Vagina (tissue), 2 donors: ENCODE measurements at regions not wholly inside any gene's neighbourhood (a gene's known extent, or its start where the extent isn't known, plus 50 kb on each side); places are given as distances from the start of the nearest gene placed in this dataset.

Experiments
- DNase-seq, 2 donors: peaks; one replicate each; pipeline ENCODE4 v3.0.0-alpha.2; 2017; ENCODE audit errors: extremely low spot score in 2 of 2
- H3K27ac ChIP-seq: fragments of 200-600 bp; sonication (generic); one replicate; pipeline ENCODE4 v1.5.1; 2019
- H3K27me3 ChIP-seq: fragments of 200-600 bp; sonication (generic); one replicate; pipeline ENCODE4 v1.5.1; 2019
- H3K36me3 ChIP-seq, 2 donors: fragments of 200-600 bp; sonication (generic); one replicate each; pipeline ENCODE4 v1.5.1; 2017 to 2019
- H3K4me1 ChIP-seq: fragments of 200-600 bp; sonication (generic); one replicate; pipeline ENCODE4 v1.5.1; 2019
- H3K4me3 ChIP-seq, 2 donors: fragments of 200-600 bp; sonication (generic); 1 replicate in 1 of 2; 2 replicates in 1 of 2; pipeline ENCODE4 v1.5.1; 2016 to 2019
- H3K9me3 ChIP-seq: fragments of 200-600 bp; sonication (generic); one replicate; pipeline ENCODE4 v1.5.1; 2019
- POLR2A ChIP-seq, 2 donors: fragments of 450-650 bp; IDR thresholded peaks; one replicate each; pipeline ENCODE4 v1.6.1; 2017; ENCODE audit warnings: antibody characterized with exemption in 2 of 2, mild to moderate bottlenecking in 2 of 2, moderate library complexity in 2 of 2
- POLR2AphosphoS5 ChIP-seq, 2 donors: sonication (generic); formaldehyde crosslinking; IDR thresholded peaks; one replicate each; pipeline ENCODE4 v1.9.0; 2017; ENCODE audit warnings: antibody characterized with exemption in 2 of 2, mild to moderate bottlenecking in 2 of 2, low read depth in 1 of 2; ENCODE audit not compliant: insufficient read depth in 1 of 2
- intact Hi-C: fragments of 100-400 bp; cut with DNase I; formaldehyde crosslinking; loops from one replicate; pipeline ENCODE4 v1.15.1; 2023
- TF ChIP-seq, protein P1 (sequence below), 3 experiments: fragments of 450-650 bp in 2 of 3; fragments of 200-600 bp in 1 of 3; sonication (generic) in 1 of 3; IDR thresholded peaks; one replicate each; pipeline ENCODE4 v1.5.1; 2017 to 2019; ENCODE audit warnings: antibody characterized with exemption in 3 of 3, mild to moderate bottlenecking in 2 of 3, moderate library complexity in 2 of 3

DNA sequence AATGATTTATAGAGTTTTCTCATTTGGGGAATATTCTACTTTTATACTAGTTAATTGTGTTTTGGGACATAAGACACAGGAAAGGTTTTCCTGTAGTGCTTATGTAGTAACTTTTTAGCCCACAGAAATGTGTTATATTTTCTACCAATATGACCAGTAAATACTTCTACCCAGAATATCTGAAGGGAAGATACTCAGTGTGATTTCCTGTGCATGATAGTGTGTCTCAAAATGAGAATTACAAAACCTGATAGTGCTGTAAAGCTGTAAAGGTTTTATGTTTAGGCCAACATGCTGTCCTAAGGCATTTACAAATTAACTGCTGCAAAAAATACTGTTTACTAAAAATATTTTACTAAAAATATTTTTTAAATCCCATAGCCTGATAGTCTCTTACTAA, 126.8 kb downstream of the RXFP2 start:
- intact Hi-C loops: no loop called here
- Histone ChIP-seq H3K27me3 (no peaks in the 10 kb centered on the region), H3K36me3 (no peaks in the 10 kb centered on the region), H3K27ac (no peak overlapping the region), H3K4me3 (no peak overlapping the region), H3K9me3 (no peaks in the 10 kb centered on the region), H3K4me1 (no peaks in the 10 kb centered on the region)
- TF ChIP-seq, protein P1, sequence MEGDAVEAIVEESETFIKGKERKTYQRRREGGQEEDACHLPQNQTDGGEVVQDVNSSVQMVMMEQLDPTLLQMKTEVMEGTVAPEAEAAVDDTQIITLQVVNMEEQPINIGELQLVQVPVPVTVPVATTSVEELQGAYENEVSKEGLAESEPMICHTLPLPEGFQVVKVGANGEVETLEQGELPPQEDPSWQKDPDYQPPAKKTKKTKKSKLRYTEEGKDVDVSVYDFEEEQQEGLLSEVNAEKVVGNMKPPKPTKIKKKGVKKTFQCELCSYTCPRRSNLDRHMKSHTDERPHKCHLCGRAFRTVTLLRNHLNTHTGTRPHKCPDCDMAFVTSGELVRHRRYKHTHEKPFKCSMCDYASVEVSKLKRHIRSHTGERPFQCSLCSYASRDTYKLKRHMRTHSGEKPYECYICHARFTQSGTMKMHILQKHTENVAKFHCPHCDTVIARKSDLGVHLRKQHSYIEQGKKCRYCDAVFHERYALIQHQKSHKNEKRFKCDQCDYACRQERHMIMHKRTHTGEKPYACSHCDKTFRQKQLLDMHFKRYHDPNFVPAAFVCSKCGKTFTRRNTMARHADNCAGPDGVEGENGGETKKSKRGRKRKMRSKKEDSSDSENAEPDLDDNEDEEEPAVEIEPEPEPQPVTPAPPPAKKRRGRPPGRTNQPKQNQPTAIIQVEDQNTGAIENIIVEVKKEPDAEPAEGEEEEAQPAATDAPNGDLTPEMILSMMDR (IDR thresholded peaks at IDR 0.05): no peak
- TF ChIP-seq POLR2AphosphoS5 (IDR thresholded peaks at IDR 0.05; ENCODE audit: insufficient read depth in 1 of 2, low read depth in 1 of 2): no peak
- TF ChIP-seq POLR2A (IDR thresholded peaks at IDR 0.05): no peak
- no peak for DNase-seq

DNA sequence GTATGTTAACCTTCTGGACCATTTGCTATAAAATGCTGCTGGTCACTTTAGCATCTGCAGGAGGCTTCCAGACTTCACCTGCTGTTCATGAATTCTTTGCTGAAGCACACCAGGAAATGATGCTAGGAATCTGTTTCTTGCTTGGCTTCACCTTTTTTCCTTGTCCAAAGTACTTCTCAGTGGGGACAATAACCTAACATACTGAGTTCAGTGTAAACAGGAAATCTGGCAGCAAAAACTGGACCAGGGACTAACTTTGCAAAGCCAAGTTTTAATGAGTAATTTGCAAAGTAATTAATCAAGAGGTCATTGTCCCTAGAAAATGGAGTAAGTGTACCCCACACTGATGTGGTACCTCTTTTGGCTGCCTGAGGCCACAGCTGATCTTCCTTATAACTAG, 128.4 kb downstream of the RXFP2 start:
- no peak overlapping the region for H3K27ac ChIP-seq
- H3K4me1 ChIP-seq: no peaks in the 10 kb centered on the region
- H3K27me3 ChIP-seq: no peaks in the 10 kb centered on the region
- H3K9me3 ChIP-seq: no peaks in the 10 kb centered on the region
- no peaks in the 10 kb centered on the region for H3K36me3 ChIP-seq
- intact Hi-C loops: no loop called here
- H3K4me3 ChIP-seq: no peak overlapping the region
- no peak for DNase-seq
- TF ChIP-seq POLR2A (IDR thresholded peaks at IDR 0.05) (no peak), POLR2AphosphoS5 (IDR thresholded peaks at IDR 0.05; ENCODE audit: insufficient read depth in 1 of 2, low read depth in 1 of 2) (no peak)
- TF ChIP-seq, protein P1 (IDR thresholded peaks at IDR 0.05): no peak

DNA sequence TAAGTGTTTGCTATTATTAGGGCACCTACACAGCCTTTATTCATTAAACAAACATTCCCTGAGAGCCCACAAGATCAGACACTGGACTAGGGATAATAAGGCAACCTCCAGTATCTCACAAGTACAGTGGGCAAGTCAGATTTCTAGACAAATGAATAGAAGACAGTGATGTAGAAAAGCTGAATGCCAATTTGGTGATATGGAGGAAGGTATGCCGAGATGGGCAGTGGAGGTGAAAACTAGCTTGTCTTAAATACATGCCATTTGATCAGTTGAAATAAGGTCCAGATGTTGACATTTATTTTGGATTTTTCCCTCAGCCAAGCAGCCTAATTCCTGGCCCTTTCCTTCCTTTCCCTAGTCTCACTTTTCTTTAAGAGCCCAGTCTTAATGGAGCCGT, 130.3 kb downstream of the RXFP2 start:
- Histone ChIP-seq H3K27me3 (no peaks in the 10 kb centered on the region), H3K4me1 (no peaks in the 10 kb centered on the region)
- TF ChIP-seq POLR2A (IDR thresholded peaks at IDR 0.05): no peak
- TF ChIP-seq, protein P1 (IDR thresholded peaks at IDR 0.05): no peak
- no peak for TF ChIP-seq POLR2AphosphoS5 (IDR thresholded peaks at IDR 0.05; ENCODE audit: insufficient read depth in 1 of 2, low read depth in 1 of 2)

DNA sequence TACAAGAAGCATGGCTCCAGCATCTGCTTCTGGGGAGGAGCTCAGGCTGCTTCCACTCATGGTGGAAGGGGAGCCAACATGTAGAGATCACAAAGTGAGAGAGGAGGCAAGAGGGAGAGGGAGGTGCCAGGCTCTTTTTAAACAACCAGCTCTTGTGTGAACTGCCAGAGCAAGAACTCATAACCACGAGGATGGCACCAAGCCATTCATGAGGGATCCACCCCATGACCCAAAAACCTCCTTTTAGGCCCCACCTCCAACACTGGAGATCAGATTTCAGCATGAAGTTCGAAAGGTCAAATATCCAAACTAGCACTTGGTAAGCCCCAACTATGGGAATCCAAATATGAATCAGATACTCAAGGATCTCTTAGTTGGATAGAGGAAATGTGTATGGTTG, 131.2 kb downstream of the RXFP2 start:
- Histone ChIP-seq H3K36me3 (no peaks in the 10 kb centered on the region), H3K9me3 (no peaks in the 10 kb centered on the region), H3K4me1 (no peaks in the 10 kb centered on the region), H3K27me3 (no peaks in the 10 kb centered on the region), H3K27ac (no peak overlapping the region), H3K4me3 (no peak overlapping the region)
- DNase-seq: no peak
- TF ChIP-seq, protein P1 (IDR thresholded peaks at IDR 0.05): no peak
- intact Hi-C loops: no loop called here

More for the DNA sequence above, 130.3 kb downstream of the RXFP2 start:
- Histone ChIP-seq H3K9me3 (no peaks in the 10 kb centered on the region), H3K27ac (no peak overlapping the region), H3K36me3 (no peaks in the 10 kb centered on the region), H3K4me3 (no peak overlapping the region)
- intact Hi-C loops: no loop called here
- no peak for DNase-seq

DNA sequence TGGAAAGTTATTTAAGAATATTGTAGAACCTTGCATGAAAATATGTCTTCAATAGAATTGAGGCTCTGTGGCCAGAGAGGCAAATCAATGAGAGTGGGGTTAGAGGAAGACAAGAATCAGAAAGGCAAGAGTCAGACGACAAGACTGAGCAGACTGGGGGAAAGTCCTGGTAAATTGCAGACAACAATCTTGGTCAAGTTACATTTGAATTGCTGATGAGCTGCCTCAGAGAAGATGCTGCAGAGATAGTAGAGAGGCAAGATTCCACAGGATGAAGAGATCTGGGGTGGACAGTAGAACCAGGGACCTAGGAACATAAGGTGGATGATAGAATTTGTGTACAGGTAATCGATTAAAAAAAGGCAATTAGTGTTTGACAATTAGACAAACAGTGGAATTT, 133.8 kb downstream of the RXFP2 start:
- Histone ChIP-seq H3K4me1 (no peaks in the 10 kb centered on the region), H3K4me3 (no peak overlapping the region), H3K27ac (no peak overlapping the region), H3K36me3 (no peaks in the 10 kb centered on the region), H3K9me3 (no peaks in the 10 kb centered on the region), H3K27me3 (no peaks in the 10 kb centered on the region)
- intact Hi-C loops: no loop called here
- TF ChIP-seq, protein P1 (IDR thresholded peaks at IDR 0.05): no peak
- TF ChIP-seq POLR2AphosphoS5 (IDR thresholded peaks at IDR 0.05; ENCODE audit: insufficient read depth in 1 of 2, low read depth in 1 of 2) (no peak), POLR2A (IDR thresholded peaks at IDR 0.05) (no peak)
- DNase-seq: no peak
